GM23338 (cell line): ENCODE measurements at regions not wholly inside any gene's neighbourhood (a gene's known extent, or its start where the extent isn't known, plus 50 kb on each side); places are given as distances from the start of the nearest gene placed in this dataset.

Experiments used
- ATAC-seq: fragments of 200-7000 bp; cut with Tn5 transposase; 3 replicates; pipeline ENCODE4 v1.9.1; 2020
- DNase-seq: peaks from one replicate; pipeline ENCODE4 v3.0.0-alpha.2; 2015; ENCODE audit warnings: low spot score
- H2AFZ ChIP-seq: fragments of 200-600 bp; sonication (generic); 2 replicates; pipeline ENCODE4 v1.8.0; 2016; ENCODE audit warnings: antibody characterized with exemption, mild to moderate bottlenecking, moderate library complexity
- H3F3A ChIP-seq: fragments of 200-600 bp; sonication (generic); replicated peaks from 2 replicates; pipeline ENCODE4 v1.8.0; 2017; ENCODE audit warnings: antibody characterized with exemption, mixed run types, low read depth
- H3K27ac ChIP-seq: fragments of 200-600 bp; sonication (generic); 2 replicates; pipeline ENCODE4 v1.6.1; 2016; ENCODE audit warnings: low read depth
- H3K27me3 ChIP-seq: fragments of 200-600 bp; sonication (generic); 2 replicates; pipeline ENCODE4 v1.8.0; 2016; ENCODE audit warnings: mild to moderate bottlenecking, mixed run types, moderate library complexity; ENCODE audit not compliant: insufficient read depth
- H3K36me3 ChIP-seq: fragments of 200-600 bp; sonication (generic); 2 replicates; pipeline ENCODE4 v1.8.0; 2016; ENCODE audit warnings: mild to moderate bottlenecking; ENCODE audit not compliant: insufficient read depth
- H3K4me1 ChIP-seq: fragments of 200-600 bp; sonication (generic); 2 replicates; pipeline ENCODE4 v1.8.0; 2016; ENCODE audit warnings: mild to moderate bottlenecking, moderate library complexity; ENCODE audit not compliant: insufficient read depth
- H3K4me2 ChIP-seq: fragments of 200-600 bp; sonication (generic); 2 replicates; pipeline ENCODE4 v1.7.1; 2017; ENCODE audit warnings: mixed run types
- H3K4me3 ChIP-seq: fragments of 200-600 bp; sonication (generic); 2 replicates; pipeline ENCODE4 v1.6.1; 2016; ENCODE audit warnings: mixed run types
- H3K79me2 ChIP-seq: fragments of 200-600 bp; sonication (generic); replicated peaks from 2 replicates; pipeline ENCODE4 v1.8.0; 2017; ENCODE audit warnings: mild to moderate bottlenecking; ENCODE audit not compliant: insufficient read depth
- H3K9me2 ChIP-seq: fragments of 200-600 bp; sonication (generic); 2 replicates; pipeline ENCODE4 v1.8.0; 2017; ENCODE audit not compliant: insufficient read depth
- H4K20me1 ChIP-seq: fragments of 200-600 bp; sonication (generic); replicated peaks from 2 replicates; pipeline ENCODE4 v1.8.0; 2017; ENCODE audit warnings: mild to moderate bottlenecking; ENCODE audit not compliant: insufficient read depth
- H3K27ac Mint-ChIP-seq: 2 replicates; pipeline ENCODE4 v1.8.0; 2020; ENCODE audit warnings: inconsistent platforms, mild to moderate bottlenecking, moderate library complexity, mixed read lengths
- H3K27me3 Mint-ChIP-seq: 3 replicates; pipeline ENCODE4 v1.8.0; 2022; ENCODE audit warnings: low read depth, mild to moderate bottlenecking, moderate library complexity, mixed read lengths, inconsistent platforms; ENCODE audit not compliant: insufficient read depth, poor library complexity
- H3K36me3 Mint-ChIP-seq: 3 replicates; pipeline ENCODE4 v1.8.0; 2021; ENCODE audit warnings: low read depth, mild to moderate bottlenecking, inconsistent platforms, moderate library complexity, mixed read lengths
- H3K4me1 Mint-ChIP-seq: 3 replicates; pipeline ENCODE4 v1.8.0; 2020; ENCODE audit warnings: mild to moderate bottlenecking, inconsistent platforms, mixed read lengths
- H3K4me3 Mint-ChIP-seq: 3 replicates; pipeline ENCODE4 v1.8.0; 2021; ENCODE audit warnings: moderate library complexity, mild to moderate bottlenecking, inconsistent platforms, mixed read lengths
- H3K9me3 Mint-ChIP-seq: 3 replicates; pipeline ENCODE4 v1.8.0; 2020; ENCODE audit warnings: moderate library complexity, mild to moderate bottlenecking, inconsistent platforms, mixed read lengths
- CREB1 ChIP-seq: fragments of 250-450 bp; sonication (Bioruptor Pico); IDR thresholded peaks from 2 replicates; pipeline ENCODE4 v1.5.0; 2020; ENCODE audit warnings: low read depth, mild to moderate bottlenecking, moderate library complexity
- CTCF ChIP-seq, 2 experiments: fragments of 200-600 bp in 1 of 2; sonication (generic) in 1 of 2; conservative IDR thresholded peaks; 2 replicates each; pipeline versions ENCODE4 v1.5.1 to v1.6.1; 2016 to 2017; ENCODE audit warnings: antibody characterized with exemption in 2 of 2, low read depth in 2 of 2, mild to moderate bottlenecking in 2 of 2, moderate library complexity in 1 of 2
- ETS1 ChIP-seq: IDR thresholded peaks from 2 replicates; pipeline ENCODE4 v1.6.1; 2016; ENCODE audit warnings: antibody characterized with exemption
- EZH2 ChIP-seq: fragments of 200-600 bp; sonication (generic); IDR thresholded peaks from one replicate; pipeline ENCODE4 v1.8.0; 2017; ENCODE audit warnings: antibody characterized with exemption, mild to moderate bottlenecking, low read depth; ENCODE audit not compliant: unreplicated experiment
- EZH2phosphoT487 ChIP-seq: fragments of 200-600 bp; sonication (generic); IDR thresholded peaks from one replicate; pipeline ENCODE4 v1.8.1; 2018; ENCODE audit warnings: antibody characterized with exemption; ENCODE audit not compliant: unreplicated experiment
- JUNB ChIP-seq: IDR thresholded peaks from one replicate; pipeline ENCODE4 v1.6.1; 2016; ENCODE audit warnings: antibody characterized with exemption; ENCODE audit not compliant: unreplicated experiment
- NANOG ChIP-seq: IDR thresholded peaks from 2 replicates; pipeline ENCODE4 v1.6.1; 2016; ENCODE audit warnings: antibody characterized with exemption, borderline replicate concordance
- POLR2AphosphoS5 ChIP-seq: IDR thresholded peaks from 2 replicates; pipeline ENCODE4 v1.6.1; 2016; ENCODE audit warnings: antibody characterized with exemption, low read depth
- STAT1 ChIP-seq: IDR thresholded peaks from one replicate; pipeline ENCODE4 v1.6.1; 2016; ENCODE audit warnings: antibody characterized with exemption; ENCODE audit not compliant: unreplicated experiment
- ZNF114 ChIP-seq: fragments of 250-450 bp; sonication (Bioruptor Pico); IDR thresholded peaks from 2 replicates; pipeline ENCODE4 v1.5.0; 2020; ENCODE audit warnings: mild to moderate bottlenecking, moderate library complexity
- TF ChIP-seq, protein P1 (sequence below): fragments of 250-450 bp; sonication (Bioruptor Pico); IDR thresholded peaks from 2 replicates; pipeline ENCODE4 v1.5.0; 2020; ENCODE audit warnings: mild to moderate bottlenecking, moderate library complexity
- TF ChIP-seq, protein P2 (sequence below): IDR thresholded peaks from one replicate; pipeline ENCODE4 v1.6.1; 2018; ENCODE audit warnings: antibody characterized with exemption; ENCODE audit not compliant: unreplicated experiment

DNA sequence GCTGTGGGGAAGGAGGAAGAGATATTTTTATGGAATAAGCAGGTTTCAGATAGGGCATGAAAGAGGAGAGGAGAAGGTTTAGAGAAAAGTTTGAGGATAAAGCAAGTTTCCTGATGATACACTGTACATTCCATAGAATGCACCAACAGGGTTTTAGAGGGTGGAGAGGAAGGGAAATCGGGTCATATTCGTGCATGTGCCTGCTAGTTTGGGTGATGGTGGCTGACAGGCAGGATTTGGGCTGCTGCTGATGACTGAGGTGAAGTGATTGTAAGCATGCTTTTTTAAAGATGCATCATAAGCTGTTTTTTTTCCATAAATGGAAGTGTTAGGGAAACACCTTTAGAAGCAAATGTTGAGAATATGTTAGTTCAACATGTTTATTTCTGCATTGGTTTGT, 68.8 kb downstream of the PMAIP1 start (continued):
- TF ChIP-seq, protein P1, sequence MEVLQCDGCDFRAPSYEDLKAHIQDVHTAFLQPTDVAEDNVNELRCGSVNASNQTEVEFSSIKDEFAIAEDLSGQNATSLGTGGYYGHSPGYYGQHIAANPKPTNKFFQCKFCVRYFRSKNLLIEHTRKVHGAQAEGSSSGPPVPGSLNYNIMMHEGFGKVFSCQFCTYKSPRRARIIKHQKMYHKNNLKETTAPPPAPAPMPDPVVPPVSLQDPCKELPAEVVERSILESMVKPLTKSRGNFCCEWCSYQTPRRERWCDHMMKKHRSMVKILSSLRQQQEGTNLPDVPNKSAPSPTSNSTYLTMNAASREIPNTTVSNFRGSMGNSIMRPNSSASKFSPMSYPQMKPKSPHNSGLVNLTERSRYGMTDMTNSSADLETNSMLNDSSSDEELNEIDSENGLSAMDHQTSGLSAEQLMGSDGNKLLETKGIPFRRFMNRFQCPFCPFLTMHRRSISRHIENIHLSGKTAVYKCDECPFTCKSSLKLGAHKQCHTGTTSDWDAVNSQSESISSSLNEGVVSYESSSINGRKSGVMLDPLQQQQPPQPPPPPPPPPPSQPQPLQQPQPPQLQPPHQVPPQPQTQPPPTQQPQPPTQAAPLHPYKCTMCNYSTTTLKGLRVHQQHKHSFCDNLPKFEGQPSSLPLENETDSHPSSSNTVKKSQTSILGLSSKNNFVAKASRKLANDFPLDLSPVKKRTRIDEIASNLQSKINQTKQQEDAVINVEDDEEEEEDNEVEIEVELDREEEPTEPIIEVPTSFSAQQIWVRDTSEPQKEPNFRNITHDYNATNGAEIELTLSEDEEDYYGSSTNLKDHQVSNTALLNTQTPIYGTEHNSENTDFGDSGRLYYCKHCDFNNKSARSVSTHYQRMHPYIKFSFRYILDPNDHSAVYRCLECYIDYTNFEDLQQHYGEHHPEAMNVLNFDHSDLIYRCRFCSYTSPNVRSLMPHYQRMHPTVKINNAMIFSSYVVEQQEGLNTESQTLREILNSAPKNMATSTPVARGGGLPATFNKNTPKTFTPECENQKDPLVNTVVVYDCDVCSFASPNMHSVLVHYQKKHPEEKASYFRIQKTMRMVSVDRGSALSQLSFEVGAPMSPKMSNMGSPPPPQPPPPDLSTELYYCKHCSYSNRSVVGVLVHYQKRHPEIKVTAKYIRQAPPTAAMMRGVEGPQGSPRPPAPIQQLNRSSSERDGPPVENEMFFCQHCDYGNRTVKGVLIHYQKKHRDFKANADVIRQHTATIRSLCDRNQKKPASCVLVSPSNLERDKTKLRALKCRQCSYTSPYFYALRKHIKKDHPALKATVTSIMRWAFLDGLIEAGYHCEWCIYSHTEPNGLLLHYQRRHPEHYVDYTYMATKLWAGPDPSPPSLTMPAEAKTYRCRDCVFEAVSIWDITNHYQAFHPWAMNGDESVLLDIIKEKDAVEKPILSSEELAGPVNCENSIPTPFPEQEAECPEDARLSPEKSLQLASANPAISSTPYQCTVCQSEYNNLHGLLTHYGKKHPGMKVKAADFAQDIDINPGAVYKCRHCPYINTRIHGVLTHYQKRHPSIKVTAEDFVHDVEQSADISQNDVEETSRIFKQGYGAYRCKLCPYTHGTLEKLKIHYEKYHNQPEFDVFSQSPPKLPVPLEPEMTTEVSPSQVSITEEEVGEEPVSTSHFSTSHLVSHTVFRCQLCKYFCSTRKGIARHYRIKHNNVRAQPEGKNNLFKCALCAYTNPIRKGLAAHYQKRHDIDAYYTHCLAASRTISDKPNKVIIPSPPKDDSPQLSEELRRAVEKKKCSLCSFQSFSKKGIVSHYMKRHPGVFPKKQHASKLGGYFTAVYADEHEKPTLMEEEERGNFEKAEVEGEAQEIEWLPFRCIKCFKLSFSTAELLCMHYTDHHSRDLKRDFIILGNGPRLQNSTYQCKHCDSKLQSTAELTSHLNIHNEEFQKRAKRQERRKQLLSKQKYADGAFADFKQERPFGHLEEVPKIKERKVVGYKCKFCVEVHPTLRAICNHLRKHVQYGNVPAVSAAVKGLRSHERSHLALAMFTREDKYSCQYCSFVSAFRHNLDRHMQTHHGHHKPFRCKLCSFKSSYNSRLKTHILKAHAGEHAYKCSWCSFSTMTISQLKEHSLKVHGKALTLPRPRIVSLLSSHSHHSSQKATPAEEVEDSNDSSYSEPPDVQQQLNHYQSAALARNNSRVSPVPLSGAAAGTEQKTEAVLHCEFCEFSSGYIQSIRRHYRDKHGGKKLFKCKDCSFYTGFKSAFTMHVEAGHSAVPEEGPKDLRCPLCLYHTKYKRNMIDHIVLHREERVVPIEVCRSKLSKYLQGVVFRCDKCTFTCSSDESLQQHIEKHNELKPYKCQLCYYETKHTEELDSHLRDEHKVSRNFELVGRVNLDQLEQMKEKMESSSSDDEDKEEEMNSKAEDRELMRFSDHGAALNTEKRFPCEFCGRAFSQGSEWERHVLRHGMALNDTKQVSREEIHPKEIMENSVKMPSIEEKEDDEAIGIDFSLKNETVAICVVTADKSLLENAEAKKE (CRISPR knock-in tag), result no peak
- TF ChIP-seq EZH2phosphoT487 (no peak), ZNF114 (no peak), NANOG (no peak), STAT1 (no peak), CTCF (conservative IDR thresholded peaks at IDR 0.05; ENCODE audit: low read depth in 2 of 2) (no peak), CREB1 (CRISPR knock-in tag) (no peak)

DNA sequence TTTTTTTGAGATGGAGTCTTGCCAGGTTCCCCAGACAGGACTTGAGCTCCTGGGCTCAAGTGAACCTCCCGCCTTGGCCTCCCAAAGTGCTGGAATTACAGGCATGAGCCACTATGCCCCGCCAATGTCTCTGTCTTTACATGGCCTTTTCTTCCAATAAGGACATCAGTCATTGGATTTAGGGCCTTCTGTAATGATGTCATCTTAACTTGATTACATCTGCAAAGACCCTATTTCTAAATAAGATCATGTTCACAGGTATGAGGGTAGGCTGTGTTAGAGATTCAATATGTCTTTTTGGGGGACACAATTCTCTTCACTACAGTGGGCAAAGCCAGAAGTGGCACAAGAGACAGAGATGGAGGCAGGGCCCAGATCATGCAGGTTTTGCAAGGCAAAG, 68.1 kb downstream of the PMAIP1 start:
- peaks cover 1% of the 10 kb centered on the region for H3K27me3 Mint-ChIP-seq
- Histone ChIP-seq H4K20me1 (no peaks in the 10 kb centered on the region), H3K79me2 (no peaks in the 10 kb centered on the region), H2AFZ (no peak overlapping the region), H3K27ac (no peak overlapping the region), H3K4me2 (no peak overlapping the region), H3K27me3 (no peaks in the 10 kb centered on the region), H3K9me2 (0 out of 2 replicates have a peak, but pooled peaks cover 3% of the 10 kb centered on the region), H3K4me3 (no peak overlapping the region), H3K4me1 (no peaks in the 10 kb centered on the region), H3K36me3 (no peaks in the 10 kb centered on the region), H3F3A (no peaks in the 10 kb centered on the region)
- no peak for ATAC-seq
- H3K36me3 Mint-ChIP-seq, result no peaks in the 10 kb centered on the region
- peaks cover 7% of the 10 kb centered on the region; the same call in 1 of the 3 replicates for H3K4me1 Mint-ChIP-seq
- H3K9me3 Mint-ChIP-seq, result no peaks in the 10 kb centered on the region
- no peak for DNase-seq
- H3K4me3 Mint-ChIP-seq, result no peak overlapping the region
- no peak overlapping the region for H3K27ac Mint-ChIP-seq
- TF ChIP-seq STAT1 (no peak), CREB1 (CRISPR knock-in tag) (no peak), ETS1 (no peak), JUNB (no peak), EZH2phosphoT487 (no peak), POLR2AphosphoS5 (no peak), EZH2 (no peak), NANOG (no peak), ZNF114 (no peak)
- TF ChIP-seq, protein P2, sequence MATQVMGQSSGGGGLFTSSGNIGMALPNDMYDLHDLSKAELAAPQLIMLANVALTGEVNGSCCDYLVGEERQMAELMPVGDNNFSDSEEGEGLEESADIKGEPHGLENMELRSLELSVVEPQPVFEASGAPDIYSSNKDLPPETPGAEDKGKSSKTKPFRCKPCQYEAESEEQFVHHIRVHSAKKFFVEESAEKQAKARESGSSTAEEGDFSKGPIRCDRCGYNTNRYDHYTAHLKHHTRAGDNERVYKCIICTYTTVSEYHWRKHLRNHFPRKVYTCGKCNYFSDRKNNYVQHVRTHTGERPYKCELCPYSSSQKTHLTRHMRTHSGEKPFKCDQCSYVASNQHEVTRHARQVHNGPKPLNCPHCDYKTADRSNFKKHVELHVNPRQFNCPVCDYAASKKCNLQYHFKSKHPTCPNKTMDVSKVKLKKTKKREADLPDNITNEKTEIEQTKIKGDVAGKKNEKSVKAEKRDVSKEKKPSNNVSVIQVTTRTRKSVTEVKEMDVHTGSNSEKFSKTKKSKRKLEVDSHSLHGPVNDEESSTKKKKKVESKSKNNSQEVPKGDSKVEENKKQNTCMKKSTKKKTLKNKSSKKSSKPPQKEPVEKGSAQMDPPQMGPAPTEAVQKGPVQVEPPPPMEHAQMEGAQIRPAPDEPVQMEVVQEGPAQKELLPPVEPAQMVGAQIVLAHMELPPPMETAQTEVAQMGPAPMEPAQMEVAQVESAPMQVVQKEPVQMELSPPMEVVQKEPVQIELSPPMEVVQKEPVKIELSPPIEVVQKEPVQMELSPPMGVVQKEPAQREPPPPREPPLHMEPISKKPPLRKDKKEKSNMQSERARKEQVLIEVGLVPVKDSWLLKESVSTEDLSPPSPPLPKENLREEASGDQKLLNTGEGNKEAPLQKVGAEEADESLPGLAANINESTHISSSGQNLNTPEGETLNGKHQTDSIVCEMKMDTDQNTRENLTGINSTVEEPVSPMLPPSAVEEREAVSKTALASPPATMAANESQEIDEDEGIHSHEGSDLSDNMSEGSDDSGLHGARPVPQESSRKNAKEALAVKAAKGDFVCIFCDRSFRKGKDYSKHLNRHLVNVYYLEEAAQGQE, result no peak
